HEK293 (cell line): ENCODE measurements at regions not wholly inside any gene's neighbourhood (a gene's known extent, or its start where the extent isn't known, plus 50 kb on each side); places are given as distances from the start of the nearest gene placed in this dataset.

ENCODE experiments used
- ATF2 ChIP-seq: fragments of 450-650 bp; formaldehyde crosslinking; IDR thresholded peaks from 2 replicates; pipeline ENCODE4 v1.5.1; 2016; ENCODE audit warnings: missing biosample characterization, missing genetic modification characterization, low read depth
- HOXA7 ChIP-seq: sonication (generic); formaldehyde crosslinking; IDR thresholded peaks from 2 replicates; pipeline ENCODE4 v1.8.1; 2022; ENCODE audit warnings: missing genetic modification reagents, borderline replicate concordance
- PBX3 ChIP-seq: sonication (generic); formaldehyde crosslinking; IDR thresholded peaks from 2 replicates; pipeline ENCODE4 v1.8.1; 2022; ENCODE audit warnings: mild to moderate bottlenecking, moderate library complexity, missing genetic modification reagents
- REPIN1 ChIP-seq: fragments of 450-650 bp; formaldehyde crosslinking; IDR thresholded peaks from 2 replicates; pipeline ENCODE4 v1.5.1; 2017; ENCODE audit warnings: missing biosample characterization, missing genetic modification characterization, low read depth
- ZBTB7A ChIP-seq: fragments of 450-650 bp; formaldehyde crosslinking; IDR thresholded peaks from 2 replicates; pipeline ENCODE4 v1.5.1; 2016; ENCODE audit warnings: low read depth, missing biosample characterization, missing genetic modification characterization
- ZEB2 ChIP-seq: fragments of 450-650 bp; formaldehyde crosslinking; IDR thresholded peaks from 2 replicates; pipeline ENCODE4 v1.5.1; 2016; ENCODE audit warnings: missing biosample characterization, missing genetic modification characterization
- ZNF747 ChIP-seq: fragments of 450-650 bp; formaldehyde crosslinking; IDR thresholded peaks from 2 replicates; pipeline ENCODE4 v1.5.1; 2016; ENCODE audit warnings: missing biosample characterization, missing genetic modification characterization
- ZXDB ChIP-seq: fragments of 450-650 bp; formaldehyde crosslinking; IDR thresholded peaks from 2 replicates; pipeline ENCODE4 v1.5.1; 2016; ENCODE audit warnings: missing biosample characterization, missing genetic modification characterization
- TF ChIP-seq, protein P1 (sequence below): fragments of 450-650 bp; formaldehyde crosslinking; IDR thresholded peaks from 2 replicates; pipeline ENCODE4 v1.5.1; 2016; ENCODE audit warnings: missing biosample characterization, missing genetic modification characterization
- TF ChIP-seq, protein P2 (sequence below): fragments of 450-650 bp; formaldehyde crosslinking; IDR thresholded peaks from 2 replicates; pipeline ENCODE4 v1.5.1; 2016; ENCODE audit warnings: missing biosample characterization, missing genetic modification characterization
- TF ChIP-seq, protein P3 (sequence below): fragments of 450-650 bp; formaldehyde crosslinking; optimal IDR thresholded peaks from 2 replicates; pipeline ENCODE3; 2016; ENCODE audit warnings: missing biosample characterization, mild to moderate bottlenecking, missing genetic modification characterization
- TF ChIP-seq, protein P4 (sequence below): fragments of 450-650 bp; formaldehyde crosslinking; IDR thresholded peaks from 2 replicates; pipeline ENCODE4 v1.5.1; 2016; ENCODE audit warnings: missing biosample characterization, missing genetic modification characterization

- TF ChIP-seq, protein P1, sequence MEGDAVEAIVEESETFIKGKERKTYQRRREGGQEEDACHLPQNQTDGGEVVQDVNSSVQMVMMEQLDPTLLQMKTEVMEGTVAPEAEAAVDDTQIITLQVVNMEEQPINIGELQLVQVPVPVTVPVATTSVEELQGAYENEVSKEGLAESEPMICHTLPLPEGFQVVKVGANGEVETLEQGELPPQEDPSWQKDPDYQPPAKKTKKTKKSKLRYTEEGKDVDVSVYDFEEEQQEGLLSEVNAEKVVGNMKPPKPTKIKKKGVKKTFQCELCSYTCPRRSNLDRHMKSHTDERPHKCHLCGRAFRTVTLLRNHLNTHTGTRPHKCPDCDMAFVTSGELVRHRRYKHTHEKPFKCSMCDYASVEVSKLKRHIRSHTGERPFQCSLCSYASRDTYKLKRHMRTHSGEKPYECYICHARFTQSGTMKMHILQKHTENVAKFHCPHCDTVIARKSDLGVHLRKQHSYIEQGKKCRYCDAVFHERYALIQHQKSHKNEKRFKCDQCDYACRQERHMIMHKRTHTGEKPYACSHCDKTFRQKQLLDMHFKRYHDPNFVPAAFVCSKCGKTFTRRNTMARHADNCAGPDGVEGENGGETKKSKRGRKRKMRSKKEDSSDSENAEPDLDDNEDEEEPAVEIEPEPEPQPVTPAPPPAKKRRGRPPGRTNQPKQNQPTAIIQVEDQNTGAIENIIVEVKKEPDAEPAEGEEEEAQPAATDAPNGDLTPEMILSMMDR = no peak
- TF ChIP-seq ATF2 (tag by site-specific recombination) (no peak), ZBTB7A (no peak), ZEB2 (tag by site-specific recombination) (no peak), PBX3 (CRISPR knock-in tag) (no peak), ZXDB (tag by site-specific recombination) (no peak), REPIN1 (tag by site-specific recombination) (no peak), HOXA7 (CRISPR knock-in tag) (no peak), ZNF747 (no peak)
- TF ChIP-seq, protein P2, sequence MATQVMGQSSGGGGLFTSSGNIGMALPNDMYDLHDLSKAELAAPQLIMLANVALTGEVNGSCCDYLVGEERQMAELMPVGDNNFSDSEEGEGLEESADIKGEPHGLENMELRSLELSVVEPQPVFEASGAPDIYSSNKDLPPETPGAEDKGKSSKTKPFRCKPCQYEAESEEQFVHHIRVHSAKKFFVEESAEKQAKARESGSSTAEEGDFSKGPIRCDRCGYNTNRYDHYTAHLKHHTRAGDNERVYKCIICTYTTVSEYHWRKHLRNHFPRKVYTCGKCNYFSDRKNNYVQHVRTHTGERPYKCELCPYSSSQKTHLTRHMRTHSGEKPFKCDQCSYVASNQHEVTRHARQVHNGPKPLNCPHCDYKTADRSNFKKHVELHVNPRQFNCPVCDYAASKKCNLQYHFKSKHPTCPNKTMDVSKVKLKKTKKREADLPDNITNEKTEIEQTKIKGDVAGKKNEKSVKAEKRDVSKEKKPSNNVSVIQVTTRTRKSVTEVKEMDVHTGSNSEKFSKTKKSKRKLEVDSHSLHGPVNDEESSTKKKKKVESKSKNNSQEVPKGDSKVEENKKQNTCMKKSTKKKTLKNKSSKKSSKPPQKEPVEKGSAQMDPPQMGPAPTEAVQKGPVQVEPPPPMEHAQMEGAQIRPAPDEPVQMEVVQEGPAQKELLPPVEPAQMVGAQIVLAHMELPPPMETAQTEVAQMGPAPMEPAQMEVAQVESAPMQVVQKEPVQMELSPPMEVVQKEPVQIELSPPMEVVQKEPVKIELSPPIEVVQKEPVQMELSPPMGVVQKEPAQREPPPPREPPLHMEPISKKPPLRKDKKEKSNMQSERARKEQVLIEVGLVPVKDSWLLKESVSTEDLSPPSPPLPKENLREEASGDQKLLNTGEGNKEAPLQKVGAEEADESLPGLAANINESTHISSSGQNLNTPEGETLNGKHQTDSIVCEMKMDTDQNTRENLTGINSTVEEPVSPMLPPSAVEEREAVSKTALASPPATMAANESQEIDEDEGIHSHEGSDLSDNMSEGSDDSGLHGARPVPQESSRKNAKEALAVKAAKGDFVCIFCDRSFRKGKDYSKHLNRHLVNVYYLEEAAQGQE = no peak
- TF ChIP-seq, protein P3, sequence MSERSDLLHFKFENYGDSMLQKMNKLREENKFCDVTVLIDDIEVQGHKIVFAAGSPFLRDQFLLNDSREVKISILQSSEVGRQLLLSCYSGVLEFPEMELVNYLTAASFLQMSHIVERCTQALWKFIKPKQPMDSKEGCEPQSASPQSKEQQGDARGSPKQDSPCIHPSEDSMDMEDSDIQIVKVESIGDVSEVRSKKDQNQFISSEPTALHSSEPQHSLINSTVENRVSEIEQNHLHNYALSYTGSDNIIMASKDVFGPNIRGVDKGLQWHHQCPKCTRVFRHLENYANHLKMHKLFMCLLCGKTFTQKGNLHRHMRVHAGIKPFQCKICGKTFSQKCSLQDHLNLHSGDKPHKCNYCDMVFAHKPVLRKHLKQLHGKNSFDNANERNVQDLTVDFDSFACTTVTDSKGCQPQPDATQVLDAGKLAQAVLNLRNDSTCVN (tag by site-specific recombination) = no peak
- TF ChIP-seq, protein P4, sequence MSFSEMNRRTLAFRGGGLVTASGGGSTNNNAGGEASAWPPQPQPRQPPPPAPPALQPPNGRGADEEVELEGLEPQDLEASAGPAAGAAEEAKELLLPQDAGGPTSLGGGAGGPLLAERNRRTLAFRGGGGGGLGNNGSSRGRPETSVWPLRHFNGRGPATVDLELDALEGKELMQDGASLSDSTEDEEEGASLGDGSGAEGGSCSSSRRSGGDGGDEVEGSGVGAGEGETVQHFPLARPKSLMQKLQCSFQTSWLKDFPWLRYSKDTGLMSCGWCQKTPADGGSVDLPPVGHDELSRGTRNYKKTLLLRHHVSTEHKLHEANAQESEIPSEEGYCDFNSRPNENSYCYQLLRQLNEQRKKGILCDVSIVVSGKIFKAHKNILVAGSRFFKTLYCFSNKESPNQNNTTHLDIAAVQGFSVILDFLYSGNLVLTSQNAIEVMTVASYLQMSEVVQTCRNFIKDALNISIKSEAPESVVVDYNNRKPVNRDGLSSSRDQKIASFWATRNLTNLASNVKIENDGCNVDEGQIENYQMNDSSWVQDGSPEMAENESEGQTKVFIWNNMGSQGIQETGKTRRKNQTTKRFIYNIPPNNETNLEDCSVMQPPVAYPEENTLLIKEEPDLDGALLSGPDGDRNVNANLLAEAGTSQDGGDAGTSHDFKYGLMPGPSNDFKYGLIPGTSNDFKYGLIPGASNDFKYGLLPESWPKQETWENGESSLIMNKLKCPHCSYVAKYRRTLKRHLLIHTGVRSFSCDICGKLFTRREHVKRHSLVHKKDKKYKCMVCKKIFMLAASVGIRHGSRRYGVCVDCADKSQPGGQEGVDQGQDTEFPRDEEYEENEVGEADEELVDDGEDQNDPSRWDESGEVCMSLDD (tag by site-specific recombination) = no peak
Observed at GRCh38 chr1:87549738-87550137, 221.1 kb downstream of the LMO4 start.
